ENCODE measurements at regions not wholly inside any gene's neighbourhood (a gene's known extent, or its start where the extent isn't known, plus 50 kb on each side); places are given as distances from the start of the nearest gene placed in this dataset.

DNA sequence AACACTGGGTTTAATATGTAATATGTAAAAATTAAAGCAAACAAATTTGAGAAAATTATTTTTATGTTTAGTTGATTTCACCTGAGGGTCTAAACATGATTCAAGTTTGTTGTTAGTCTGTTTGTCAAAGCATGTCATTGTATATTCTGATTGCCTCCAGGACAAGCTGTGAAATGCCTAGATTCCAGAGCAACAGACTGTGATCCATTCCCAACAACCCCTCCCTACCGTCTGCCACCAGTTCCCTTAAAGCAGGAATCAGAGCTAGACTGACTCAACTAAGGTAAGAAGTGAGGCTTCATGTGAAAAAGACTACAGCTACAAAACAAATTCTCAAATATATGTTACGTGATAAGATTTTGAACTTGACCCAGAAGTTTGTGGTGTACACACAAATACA, 304.2 kb downstream of the RAB38 start:
- Histone ChIP-seq H3K27me3 (no peaks in the 10 kb centered on the region), H3K4me1 (no peaks in the 10 kb centered on the region), H3K27ac (no peak overlapping the region), H3K4me3 (no peak overlapping the region), H3K9me3 (no peaks in the 10 kb centered on the region), H3K36me3 (no peaks in the 10 kb centered on the region)
- DNase-seq (no peak), ATAC-seq (no peak)
- intact Hi-C loops (cut with DNase I) = no loop called here
- no peak for TF ChIP-seq CTCF (IDR thresholded peaks at IDR 0.05)

- no peak for DNase-seq
- TF ChIP-seq CTCF (IDR thresholded peaks at IDR 0.05) = no peak
- Histone ChIP-seq H3K27me3 (no peaks in the 10 kb centered on the region), H3K4me1 (no peaks in the 10 kb centered on the region), H3K27ac (no peak overlapping the region), H3K36me3 (no peaks in the 10 kb centered on the region), H3K9me3 (no peaks in the 10 kb centered on the region), H3K4me3 (no peak overlapping the region)
- ATAC-seq = no peak
- intact Hi-C loops (cut with DNase I) = no loop called here
Measured at GRCh38 chr11:87870086-87870485, 305.2 kb downstream of the RAB38 start.

- Histone ChIP-seq H3K27ac (no peak overlapping the region), H3K27me3 (no peaks in the 10 kb centered on the region), H3K36me3 (no peaks in the 10 kb centered on the region), H3K4me1 (no peaks in the 10 kb centered on the region), H3K9me3 (no peaks in the 10 kb centered on the region), H3K4me3 (no peak overlapping the region)
- DNase-seq (no peak), ATAC-seq (no peak)
- intact Hi-C loops (cut with DNase I) = no loop called here
- TF ChIP-seq CTCF (IDR thresholded peaks at IDR 0.05) = no peak
Measured at GRCh38 chr11:87866951-87867350, 308.3 kb downstream of the RAB38 start.

- Histone ChIP-seq H3K9me3 (no peaks in the 10 kb centered on the region), H3K36me3 (no peaks in the 10 kb centered on the region), H3K4me1 (no peaks in the 10 kb centered on the region), H3K27me3 (no peaks in the 10 kb centered on the region), H3K4me3 (no peak overlapping the region), H3K27ac (no peak overlapping the region)
- no peak for TF ChIP-seq CTCF (IDR thresholded peaks at IDR 0.05)
- DNase-seq = no peak
- ATAC-seq = no peak
- intact Hi-C loops (cut with DNase I) = no loop called here
Measured at GRCh38 chr11:87861030-87861429, 314.2 kb downstream of the RAB38 start.

DNA sequence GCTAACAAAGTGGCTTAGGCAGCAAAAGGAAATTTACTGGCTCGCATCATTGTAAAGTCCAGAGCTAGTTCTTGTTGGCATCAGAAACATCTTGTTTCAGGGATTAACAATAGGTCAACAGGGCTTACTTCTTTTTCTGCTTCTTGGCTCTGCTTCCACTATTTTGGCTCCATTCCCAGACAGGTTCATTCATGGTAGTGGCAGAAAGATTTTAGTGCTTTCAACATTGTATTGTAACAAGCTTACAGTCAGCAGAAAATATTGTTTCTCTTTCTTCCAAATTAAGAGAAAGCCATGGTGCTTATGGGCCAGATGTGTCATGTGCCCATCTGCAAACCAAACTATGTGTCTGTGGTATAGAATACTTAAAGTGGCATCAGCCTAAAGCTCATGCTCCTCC, 315.6 kb downstream of the RAB38 start:
- Histone ChIP-seq H3K9me3 (no peaks in the 10 kb centered on the region), H3K27me3 (no peaks in the 10 kb centered on the region), H3K4me1 (no peaks in the 10 kb centered on the region), H3K36me3 (no peaks in the 10 kb centered on the region), H3K27ac (no peak overlapping the region), H3K4me3 (no peak overlapping the region)
- intact Hi-C loops (cut with DNase I) = no loop called here
- no peak for TF ChIP-seq CTCF (IDR thresholded peaks at IDR 0.05)
- DNase-seq (no peak), ATAC-seq (no peak)

- Histone ChIP-seq H3K27ac (no peak overlapping the region), H3K27me3 (no peaks in the 10 kb centered on the region), H3K9me3 (no peaks in the 10 kb centered on the region), H3K4me1 (no peaks in the 10 kb centered on the region), H3K36me3 (no peaks in the 10 kb centered on the region), H3K4me3 (no peak overlapping the region)
- TF ChIP-seq CTCF (IDR thresholded peaks at IDR 0.05) = no peak
- DNase-seq (no peak), ATAC-seq (no peak)
- intact Hi-C loops (cut with DNase I) = no loop called here
Measured at GRCh38 chr11:87851827-87852226, 323.4 kb downstream of the RAB38 start.

Measured in upper lobe of right lung (tissue), 1 donor.